ENCODE measurements at regions not wholly inside any gene's neighbourhood (a gene's known extent, or its start where the extent isn't known, plus 50 kb on each side); places are given as distances from the start of the nearest gene placed in this dataset.
"Not testable (repeated sequence)": the region's sequence is repeated elsewhere in the genome, so short reads cannot be mapped to it uniquely, and the experiment has no call there.

GRCh38 chr17:68768804-68769203, 167.6 kb upstream of the FAM20A start:
- no peak for DNase-seq
- Mint-ChIP-seq H3K36me3 (ENCODE audit: low read depth) (no peaks in the 10 kb centered on the region), H3K4me1 (ENCODE audit: low read depth) (peaks cover 4% of the 10 kb centered on the region), H3K27ac (no peak overlapping the region), H3K9me3 (no peaks in the 10 kb centered on the region), H3K27me3 (peaks cover 6% of the 10 kb centered on the region), H3K4me3 (no peak overlapping the region)

GRCh38 chr17:68766640-68767039, 165.5 kb upstream of the FAM20A start:
- H3K27me3 Mint-ChIP-seq, result peaks cover 3% of the 10 kb centered on the region
- no peak overlapping the region for H3K4me3 Mint-ChIP-seq
- H3K36me3 Mint-ChIP-seq (ENCODE audit: low read depth), result no peaks in the 10 kb centered on the region
- no peaks in the 10 kb centered on the region for H3K9me3 Mint-ChIP-seq
- no peak overlapping the region for H3K27ac Mint-ChIP-seq
- no peak for DNase-seq
- H3K4me1 Mint-ChIP-seq (ENCODE audit: low read depth), result peaks cover 4% of the 10 kb centered on the region

- H3K4me3 Mint-ChIP-seq, result no peak overlapping the region
- H3K27me3 Mint-ChIP-seq, result no peaks in the 10 kb centered on the region
- H3K27ac Mint-ChIP-seq, result no peak overlapping the region
- H3K4me1 Mint-ChIP-seq (ENCODE audit: low read depth), result peaks cover 11% of the 10 kb centered on the region
- H3K9me3 Mint-ChIP-seq, result no peaks in the 10 kb centered on the region
- DNase-seq, result no peak
- no peaks in the 10 kb centered on the region for H3K36me3 Mint-ChIP-seq (ENCODE audit: low read depth)
These were observed 162.4 kb upstream of the FAM20A start for GRCh38 chr17:68763562-68763961.

- Mint-ChIP-seq H3K4me1 (ENCODE audit: low read depth) (peaks cover 11% of the 10 kb centered on the region), H3K36me3 (ENCODE audit: low read depth) (no peaks in the 10 kb centered on the region), H3K9me3 (no peaks in the 10 kb centered on the region), H3K4me3 (no peak overlapping the region), H3K27ac (no peak overlapping the region), H3K27me3 (no peaks in the 10 kb centered on the region)
- no peak for DNase-seq
These were observed 161.7 kb upstream of the FAM20A start for GRCh38 chr17:68762911-68763310.

GRCh38 chr17:68760141-68760475, 158.9 kb upstream of the FAM20A start:
- peaks cover 11% of the 10 kb centered on the region for H3K4me1 Mint-ChIP-seq (ENCODE audit: low read depth)
- no peak overlapping the region for H3K27ac Mint-ChIP-seq
- no peaks in the 10 kb centered on the region for H3K36me3 Mint-ChIP-seq (ENCODE audit: low read depth)
- no peaks in the 10 kb centered on the region for H3K9me3 Mint-ChIP-seq
- no peaks in the 10 kb centered on the region for H3K27me3 Mint-ChIP-seq
- H3K4me3 Mint-ChIP-seq, result no peak overlapping the region
- DNase-seq, result no peak

GRCh38 chr17:68759343-68760140, 158.4 kb upstream of the FAM20A start:
- H3K9me3 Mint-ChIP-seq, result no peaks in the 10 kb centered on the region
- DNase-seq, result peak; percentile 48
- no peaks in the 10 kb centered on the region for H3K27me3 Mint-ChIP-seq
- peaks cover 11% of the 10 kb centered on the region for H3K4me1 Mint-ChIP-seq (ENCODE audit: low read depth)
- peak overlapping the region; percentile 47 for H3K4me3 Mint-ChIP-seq
- peak overlapping the region; percentile 45 for H3K27ac Mint-ChIP-seq
- no peaks in the 10 kb centered on the region for H3K36me3 Mint-ChIP-seq (ENCODE audit: low read depth)

- H3K27me3 Mint-ChIP-seq, result no peaks in the 10 kb centered on the region
- no peak overlapping the region for H3K4me3 Mint-ChIP-seq
- H3K27ac Mint-ChIP-seq, result no peak overlapping the region
- no peaks in the 10 kb centered on the region for H3K9me3 Mint-ChIP-seq
- H3K36me3 Mint-ChIP-seq (ENCODE audit: low read depth), result no peaks in the 10 kb centered on the region
- no peak for DNase-seq
- H3K4me1 Mint-ChIP-seq (ENCODE audit: low read depth), result peaks cover 11% of the 10 kb centered on the region
These were observed 157.8 kb upstream of the FAM20A start for GRCh38 chr17:68759002-68759342.

GRCh38 chr17:68757866-68758757, 156.9 kb upstream of the FAM20A start:
- not testable (repeated sequence) for H3K4me3 Mint-ChIP-seq; H3K27ac Mint-ChIP-seq; DNase-seq; H3K36me3 Mint-ChIP-seq (ENCODE audit: low read depth); H3K27me3 Mint-ChIP-seq; H3K9me3 Mint-ChIP-seq; H3K4me1 Mint-ChIP-seq (ENCODE audit: low read depth)

GRCh38 chr17:68753985-68754769, 153.0 kb upstream of the FAM20A start:
- H3K4me1 Mint-ChIP-seq (ENCODE audit: low read depth), result no peaks in the 10 kb centered on the region
- no peak for DNase-seq
- no peaks in the 10 kb centered on the region for H3K9me3 Mint-ChIP-seq
- H3K4me3 Mint-ChIP-seq, result no peak overlapping the region
- H3K27me3 Mint-ChIP-seq, result peaks cover 2% of the 10 kb centered on the region
- no peak overlapping the region for H3K27ac Mint-ChIP-seq
- no peaks in the 10 kb centered on the region for H3K36me3 Mint-ChIP-seq (ENCODE audit: low read depth)

- Mint-ChIP-seq H3K27me3 (peaks cover 10% of the 10 kb centered on the region), H3K4me1 (ENCODE audit: low read depth) (no peaks in the 10 kb centered on the region), H3K4me3 (no peak overlapping the region), H3K27ac (no peak overlapping the region), H3K36me3 (ENCODE audit: low read depth) (no peaks in the 10 kb centered on the region), H3K9me3 (no peaks in the 10 kb centered on the region)
- DNase-seq, result no peak
These were observed 149.0 kb upstream of the FAM20A start for GRCh38 chr17:68750208-68750562.

- Mint-ChIP-seq H3K36me3 (ENCODE audit: low read depth) (no peaks in the 10 kb centered on the region), H3K27me3 (peaks cover 16% of the 10 kb centered on the region), H3K4me1 (ENCODE audit: low read depth) (no peaks in the 10 kb centered on the region), H3K9me3 (no peaks in the 10 kb centered on the region), H3K27ac (no peak overlapping the region), H3K4me3 (no peak overlapping the region)
- no peak for DNase-seq
These were observed 148.4 kb upstream of the FAM20A start for GRCh38 chr17:68749349-68750207.

- H3K27ac Mint-ChIP-seq, result no peak overlapping the region
- peaks cover 23% of the 10 kb centered on the region for H3K27me3 Mint-ChIP-seq
- no peak for DNase-seq
- H3K36me3 Mint-ChIP-seq (ENCODE audit: low read depth), result no peaks in the 10 kb centered on the region
- H3K9me3 Mint-ChIP-seq, result no peaks in the 10 kb centered on the region
- no peak overlapping the region for H3K4me3 Mint-ChIP-seq
- no peaks in the 10 kb centered on the region for H3K4me1 Mint-ChIP-seq (ENCODE audit: low read depth)
These were observed 147.2 kb upstream of the FAM20A start for GRCh38 chr17:68748381-68748780.

- Mint-ChIP-seq H3K27ac (no peak overlapping the region), H3K4me1 (ENCODE audit: low read depth) (no peaks in the 10 kb centered on the region), H3K9me3 (no peaks in the 10 kb centered on the region), H3K27me3 (peaks cover 31% of the 10 kb centered on the region), H3K36me3 (ENCODE audit: low read depth) (no peaks in the 10 kb centered on the region), H3K4me3 (no peak overlapping the region)
- DNase-seq, result no peak
These were observed 139.6 kb upstream of the FAM20A start for GRCh38 chr17:68740555-68741447.

All from activated T-cell treated with anti-CD3 and anti-CD28 coated beads, Interleukin-2, amount 50 U/mL, for 24 hours (primary cell).